DND-41 (cell line): ENCODE measurements at regions not wholly inside any gene's neighbourhood (a gene's known extent, or its start where the extent isn't known, plus 50 kb on each side); places are given as distances from the start of the nearest gene placed in this dataset.

Source experiments
- ATAC-seq: fragments of 200-7000 bp; cut with Tn5 transposase; 3 replicates; pipeline ENCODE4 v1.9.1; 2021; ENCODE audit warnings: low read depth; ENCODE audit not compliant: insufficient read depth
- DNase-seq: peaks from one replicate; pipeline ENCODE4 v3.0.0-alpha.2; 2020
- H2AFZ ChIP-seq: 2 replicates; pipeline ENCODE4 v1.6.0; 2012; ENCODE audit warnings: low read depth, low read length
- H3K27ac ChIP-seq: 2 replicates; pipeline ENCODE4 v1.5.1; 2012; ENCODE audit warnings: low read length, inconsistent platforms
- H3K27me3 ChIP-seq: fragments of 200-600 bp; sonication (generic); 2 replicates; pipeline ENCODE4 v1.6.0; 2012; ENCODE audit warnings: low read length, mild to moderate bottlenecking, inconsistent platforms; ENCODE audit not compliant: insufficient read depth, poor library complexity
- H3K36me3 ChIP-seq: 2 replicates; pipeline ENCODE4 v1.5.1; 2012; ENCODE audit warnings: low read length, inconsistent platforms; ENCODE audit not compliant: insufficient read depth
- H3K4me1 ChIP-seq: 2 replicates; pipeline ENCODE4 v1.5.1; 2012; ENCODE audit warnings: mild to moderate bottlenecking, low read length; ENCODE audit not compliant: insufficient read depth
- H3K4me2 ChIP-seq: 2 replicates; pipeline ENCODE4 v1.6.0; 2012; ENCODE audit warnings: mild to moderate bottlenecking, moderate library complexity, low read length, inconsistent platforms; ENCODE audit not compliant: insufficient read depth
- H3K4me3 ChIP-seq, 2 experiments: fragments of 200-600 bp in 1 of 2; shearing (Covaris generic) in 1 of 2; 2 replicates each; pipeline ENCODE4 v1.5.1; 2012 to 2016; ENCODE audit warnings: inconsistent platforms in 2 of 2, low read length in 2 of 2, mild to moderate bottlenecking in 2 of 2, low read depth in 1 of 2, moderate library complexity in 1 of 2
- H3K79me2 ChIP-seq: 2 replicates; pipeline ENCODE4 v1.6.0; 2012; ENCODE audit warnings: low read length, inconsistent platforms; ENCODE audit not compliant: insufficient read depth
- H3K9ac ChIP-seq: 2 replicates; pipeline ENCODE4 v1.6.0; 2012; ENCODE audit warnings: low read depth, mild to moderate bottlenecking, inconsistent platforms, low read length, moderate library complexity
- H3K9me3 ChIP-seq: 2 replicates; pipeline ENCODE4 v1.5.1; 2012; ENCODE audit warnings: low read length, moderate library complexity, mild to moderate bottlenecking, inconsistent platforms; ENCODE audit not compliant: insufficient read depth, severe bottlenecking
- H4K20me1 ChIP-seq: 2 replicates; pipeline ENCODE4 v1.6.0; 2012; ENCODE audit warnings: low read length; ENCODE audit not compliant: insufficient read depth
- CTCF ChIP-seq: IDR thresholded peaks from 2 replicates; pipeline ENCODE4 v1.5.1; 2012; ENCODE audit warnings: borderline replicate concordance, low read length, moderate library complexity, mild to moderate bottlenecking; ENCODE audit not compliant: poor library complexity, severe bottlenecking; ENCODE audit errors: extremely low read depth
- EZH2 ChIP-seq: IDR thresholded peaks from 3 replicates; pipeline ENCODE4 v1.6.1; 2012; ENCODE audit warnings: borderline replicate concordance, low read depth, mild to moderate bottlenecking, moderate library complexity, low read length, inconsistent platforms; ENCODE audit not compliant: severe bottlenecking

GRCh38 chr6:164108869-164109769, 694.6 kb downstream of the QKI start:
- no peak overlapping the region for H3K9ac ChIP-seq
- DNase-seq: no peak
- no peaks in the 10 kb centered on the region for H3K79me2 ChIP-seq
- no peak for ATAC-seq
- no peak overlapping the region for H2AFZ ChIP-seq
- no peaks in the 10 kb centered on the region for H3K4me1 ChIP-seq
- peaks cover 5% of the 10 kb centered on the region for H3K9me3 ChIP-seq
- H3K36me3 ChIP-seq: no peaks in the 10 kb centered on the region
- no peaks in the 10 kb centered on the region for H4K20me1 ChIP-seq
- no peak for TF ChIP-seq CTCF
- no peak for TF ChIP-seq EZH2
- H3K4me3 ChIP-seq: no peak overlapping the region
- no peak overlapping the region for H3K4me2 ChIP-seq
- no peaks in the 10 kb centered on the region for H3K27me3 ChIP-seq
- no peak overlapping the region for H3K27ac ChIP-seq

- H4K20me1 ChIP-seq: no peaks in the 10 kb centered on the region
- no peak overlapping the region for H3K4me3 ChIP-seq
- no peaks in the 10 kb centered on the region for H3K4me1 ChIP-seq
- TF ChIP-seq CTCF (no peak), EZH2 (no peak)
- no peak for DNase-seq
- H3K27ac ChIP-seq: no peak overlapping the region
- H2AFZ ChIP-seq: no peak overlapping the region
- no peaks in the 10 kb centered on the region for H3K79me2 ChIP-seq
- no peaks in the 10 kb centered on the region for H3K36me3 ChIP-seq
- H3K27me3 ChIP-seq: no peaks in the 10 kb centered on the region
- peaks cover 5% of the 10 kb centered on the region for H3K9me3 ChIP-seq
- no peak for ATAC-seq
- no peak overlapping the region for H3K4me2 ChIP-seq
- H3K9ac ChIP-seq: no peak overlapping the region
Observed at GRCh38 chr6:164108092-164108491, 693.6 kb downstream of the QKI start.

GRCh38 chr6:164107297-164107995, 692.9 kb downstream of the QKI start:
- no peak for DNase-seq

More at GRCh38 chr6:164107297-164107995, 692.9 kb downstream of the QKI start:
- H3K9ac ChIP-seq: no peak overlapping the region
- no peaks in the 10 kb centered on the region for H3K27me3 ChIP-seq
- no peak overlapping the region for H2AFZ ChIP-seq
- no peak overlapping the region for H3K4me3 ChIP-seq
- no peak overlapping the region for H3K27ac ChIP-seq
- H3K79me2 ChIP-seq: no peaks in the 10 kb centered on the region
- no peak for TF ChIP-seq CTCF
- TF ChIP-seq EZH2: no peak
- peaks cover 5% of the 10 kb centered on the region for H3K9me3 ChIP-seq
- H4K20me1 ChIP-seq: no peaks in the 10 kb centered on the region
- H3K36me3 ChIP-seq: no peaks in the 10 kb centered on the region
- no peaks in the 10 kb centered on the region for H3K4me1 ChIP-seq
- ATAC-seq: no peak
- no peak overlapping the region for H3K4me2 ChIP-seq
